KMS-11 (cell line): ENCODE measurements at regions not wholly inside any gene's neighbourhood (a gene's known extent, or its start where the extent isn't known, plus 50 kb on each side); places are given as distances from the start of the nearest gene placed in this dataset.

Experiments
- H2AFZ ChIP-seq: fragments of 200-600 bp; sonication (generic); 2 replicates; pipeline ENCODE4 v1.6.1; 2016; ENCODE audit warnings: antibody characterized with exemption, mixed run types, low read depth
- H3K27ac ChIP-seq: fragments of 200-600 bp; sonication (generic); 2 replicates; pipeline ENCODE4 v1.6.1; 2016; ENCODE audit warnings: mild to moderate bottlenecking, mixed run types
- H3K27me3 ChIP-seq: fragments of 200-600 bp; sonication (generic); 2 replicates; pipeline ENCODE4 v1.6.1; 2017; ENCODE audit warnings: mild to moderate bottlenecking, low read depth, mixed run types, moderate library complexity; ENCODE audit not compliant: insufficient read depth
- H3K36me3 ChIP-seq: fragments of 200-600 bp; sonication (generic); 2 replicates; pipeline ENCODE4 v1.6.1; 2017; ENCODE audit warnings: mild to moderate bottlenecking, mixed run types; ENCODE audit not compliant: insufficient read depth
- H3K4me1 ChIP-seq: fragments of 200-600 bp; sonication (generic); 2 replicates; pipeline ENCODE4 v1.6.1; 2016; ENCODE audit warnings: mild to moderate bottlenecking, low read depth, mixed run types; ENCODE audit not compliant: poor library complexity, severe bottlenecking
- H3K4me2 ChIP-seq: fragments of 200-600 bp; sonication (generic); 2 replicates; pipeline ENCODE4 v1.7.0; 2016; ENCODE audit warnings: mild to moderate bottlenecking, mixed run types
- H3K4me3 ChIP-seq: fragments of 200-600 bp; sonication (generic); IDR thresholded peaks from 2 replicates; pipeline ENCODE4 v1.6.1; 2017; ENCODE audit warnings: low read depth, low read length, mixed read lengths; ENCODE audit not compliant: insufficient read depth
- H3K79me2 ChIP-seq: fragments of 200-600 bp; sonication (generic); 2 replicates; pipeline ENCODE4 v1.6.1; 2016; ENCODE audit warnings: low read depth, mixed run types; ENCODE audit not compliant: insufficient read depth
- H3K9ac ChIP-seq: fragments of 200-600 bp; sonication (generic); 2 replicates; pipeline ENCODE4 v1.6.1; 2016; ENCODE audit warnings: mild to moderate bottlenecking, mixed run types
- H4K20me1 ChIP-seq: fragments of 200-600 bp; sonication (generic); 2 replicates; pipeline ENCODE4 v1.6.1; 2016; ENCODE audit warnings: mild to moderate bottlenecking, mixed run types; ENCODE audit not compliant: insufficient read depth
- TF ChIP-seq, protein P1 (sequence below): fragments of 200-600 bp; sonication (generic); conservative IDR thresholded peaks from 2 replicates; pipeline ENCODE4 v1.6.1; 2017; ENCODE audit warnings: low read depth, mild to moderate bottlenecking, antibody characterized with exemption, low read length, moderate library complexity, mixed read lengths

DNA sequence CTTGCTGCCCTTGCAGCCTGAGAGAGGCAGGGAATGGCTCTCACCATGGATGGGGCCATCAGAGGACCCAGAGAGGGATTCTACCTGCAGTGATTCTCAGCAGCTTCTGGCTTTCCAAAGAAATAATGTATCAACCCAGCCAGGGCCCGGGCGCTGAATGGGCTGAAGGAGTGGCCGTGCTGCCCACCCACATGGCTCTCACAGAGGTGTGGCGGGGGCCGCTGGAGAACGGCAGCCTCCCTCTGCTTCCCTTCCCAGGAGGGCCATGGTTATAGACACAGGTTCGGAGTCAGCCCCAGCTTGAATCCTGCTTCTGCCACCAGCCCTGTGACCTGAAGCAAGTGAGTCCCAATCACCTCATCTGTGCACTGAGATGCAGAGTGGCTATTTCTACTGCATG is 82.7 kb downstream of the THAP12 start:
- Histone ChIP-seq H3K27ac (no peak overlapping the region), H3K4me3 (no peak overlapping the region), H3K79me2 (no peaks in the 10 kb centered on the region), H3K4me2 (no peak overlapping the region), H3K36me3 (no peaks in the 10 kb centered on the region), H4K20me1 (no peaks in the 10 kb centered on the region), H3K4me1 (no peaks in the 10 kb centered on the region), H3K9ac (no peak overlapping the region), H3K27me3 (no peaks in the 10 kb centered on the region), H2AFZ (no peak overlapping the region)
- TF ChIP-seq, protein P1, sequence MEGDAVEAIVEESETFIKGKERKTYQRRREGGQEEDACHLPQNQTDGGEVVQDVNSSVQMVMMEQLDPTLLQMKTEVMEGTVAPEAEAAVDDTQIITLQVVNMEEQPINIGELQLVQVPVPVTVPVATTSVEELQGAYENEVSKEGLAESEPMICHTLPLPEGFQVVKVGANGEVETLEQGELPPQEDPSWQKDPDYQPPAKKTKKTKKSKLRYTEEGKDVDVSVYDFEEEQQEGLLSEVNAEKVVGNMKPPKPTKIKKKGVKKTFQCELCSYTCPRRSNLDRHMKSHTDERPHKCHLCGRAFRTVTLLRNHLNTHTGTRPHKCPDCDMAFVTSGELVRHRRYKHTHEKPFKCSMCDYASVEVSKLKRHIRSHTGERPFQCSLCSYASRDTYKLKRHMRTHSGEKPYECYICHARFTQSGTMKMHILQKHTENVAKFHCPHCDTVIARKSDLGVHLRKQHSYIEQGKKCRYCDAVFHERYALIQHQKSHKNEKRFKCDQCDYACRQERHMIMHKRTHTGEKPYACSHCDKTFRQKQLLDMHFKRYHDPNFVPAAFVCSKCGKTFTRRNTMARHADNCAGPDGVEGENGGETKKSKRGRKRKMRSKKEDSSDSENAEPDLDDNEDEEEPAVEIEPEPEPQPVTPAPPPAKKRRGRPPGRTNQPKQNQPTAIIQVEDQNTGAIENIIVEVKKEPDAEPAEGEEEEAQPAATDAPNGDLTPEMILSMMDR: no peak

DNA sequence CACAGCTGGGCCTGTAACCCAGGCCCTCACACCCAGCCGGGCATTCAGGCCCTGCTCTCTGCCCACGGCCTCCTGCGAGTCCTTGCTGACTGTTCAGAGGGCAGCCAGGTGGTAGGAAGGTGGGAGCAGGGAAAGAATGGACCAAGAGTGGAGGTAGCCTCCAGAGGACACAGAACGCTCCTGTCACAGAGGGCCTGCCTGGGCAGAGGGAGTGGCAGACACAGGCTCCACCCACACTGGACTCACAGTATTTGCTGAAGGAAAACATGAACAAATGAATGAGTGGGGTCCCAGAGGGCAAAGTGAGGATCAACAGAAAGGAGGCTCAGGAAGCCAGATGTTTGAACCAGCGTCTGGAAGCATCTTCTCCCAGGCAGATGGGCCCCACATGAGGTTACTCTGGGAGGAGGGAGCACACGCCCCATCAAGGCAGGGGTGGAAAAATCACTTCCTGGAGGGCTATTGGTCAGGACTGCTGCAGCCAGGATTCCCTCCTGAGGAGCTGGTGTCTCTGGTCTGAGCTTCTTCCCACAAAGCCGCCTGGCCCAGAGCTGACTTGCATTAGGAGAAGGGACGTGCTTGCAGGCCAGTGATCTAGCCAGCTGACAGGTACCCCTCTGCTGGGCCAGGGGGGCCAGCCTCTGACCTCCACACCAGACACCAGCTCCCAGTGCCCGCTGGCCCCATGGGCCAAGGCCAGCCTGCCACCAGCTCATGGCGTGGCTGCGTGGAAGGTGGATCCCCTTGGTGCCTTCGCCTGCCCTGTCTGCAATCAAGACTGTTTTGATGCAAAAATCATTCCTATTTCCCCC is 84.0 kb downstream of the THAP12 start:
- Histone ChIP-seq H2AFZ (no peak overlapping the region), H3K4me1 (no peaks in the 10 kb centered on the region), H3K79me2 (no peaks in the 10 kb centered on the region), H3K4me2 (no peak overlapping the region), H3K4me3 (no peak overlapping the region), H3K27me3 (no peaks in the 10 kb centered on the region), H3K9ac (no peak overlapping the region), H4K20me1 (no peaks in the 10 kb centered on the region), H3K27ac (no peak overlapping the region), H3K36me3 (no peaks in the 10 kb centered on the region)
- TF ChIP-seq, protein P1: no peak

DNA sequence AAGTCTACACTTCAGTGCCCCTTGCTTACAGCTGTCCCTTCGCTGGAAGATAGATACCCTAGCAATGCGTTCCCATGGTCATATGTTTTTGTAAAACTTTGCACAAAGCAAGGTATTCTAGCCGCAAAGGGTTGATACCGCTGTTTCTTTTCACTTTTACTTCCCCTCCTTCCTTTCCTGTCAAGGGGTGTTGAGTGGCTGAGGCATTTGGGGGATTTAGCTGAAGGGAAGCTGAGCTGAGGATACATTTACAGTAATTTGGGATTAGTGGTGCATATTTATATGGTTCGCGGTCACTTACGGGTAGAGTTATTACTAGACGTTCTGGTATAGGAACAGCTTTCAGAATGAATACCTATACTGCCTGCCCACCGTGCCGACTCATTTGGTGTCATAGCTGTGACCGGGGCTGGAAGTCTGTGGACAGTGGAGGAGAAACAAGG is 86.9 kb upstream of the WNT11 start:
- Histone ChIP-seq H3K4me3 (no peak overlapping the region), H3K4me2 (no peak overlapping the region), H2AFZ (no peak overlapping the region), H3K4me1 (peaks cover 8% of the 10 kb centered on the region), H4K20me1 (no peaks in the 10 kb centered on the region), H3K27ac (no peak overlapping the region), H3K79me2 (no peaks in the 10 kb centered on the region), H3K9ac (no peak overlapping the region), H3K36me3 (no peaks in the 10 kb centered on the region), H3K27me3 (no peaks in the 10 kb centered on the region)
- TF ChIP-seq, protein P1: no peak

DNA sequence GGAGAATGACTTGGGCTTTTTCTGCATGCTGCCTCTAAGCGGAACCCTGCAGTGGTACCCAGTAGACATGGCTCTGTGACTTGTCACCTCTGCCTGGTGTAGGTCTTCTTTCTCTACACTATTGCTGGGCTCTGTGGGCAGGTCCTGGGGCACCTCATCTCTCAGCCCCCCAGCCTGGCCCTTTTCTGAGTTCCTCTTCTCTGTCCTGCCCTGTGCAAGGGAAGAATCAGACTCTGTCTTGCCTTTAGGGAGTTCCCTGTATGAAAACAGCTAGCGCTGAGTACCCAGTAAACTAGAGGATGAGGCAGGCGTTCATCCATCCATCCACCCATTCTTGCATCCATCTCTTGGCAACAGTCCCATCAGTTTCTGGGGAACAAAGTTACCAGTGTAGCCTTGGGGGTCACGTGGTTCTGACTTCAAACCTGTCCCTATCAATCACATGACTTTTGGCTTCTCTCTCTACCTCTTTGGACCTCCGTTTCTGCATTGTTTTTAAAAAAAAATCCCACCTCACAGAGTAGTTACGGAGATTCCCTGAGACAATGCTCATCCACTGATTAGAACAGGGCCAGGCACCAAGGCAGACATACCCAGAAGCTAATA is 86.4 kb upstream of the WNT11 start:
- Histone ChIP-seq H3K36me3 (no peaks in the 10 kb centered on the region), H3K4me1 (peaks cover 8% of the 10 kb centered on the region), H3K4me3 (no peak overlapping the region), H3K27me3 (no peaks in the 10 kb centered on the region), H3K9ac (no peak overlapping the region), H3K79me2 (no peaks in the 10 kb centered on the region), H2AFZ (no peak overlapping the region), H4K20me1 (no peaks in the 10 kb centered on the region), H3K4me2 (no peak overlapping the region), H3K27ac (no peak overlapping the region)
- TF ChIP-seq, protein P1: no peak
